ENCODE measurements at regions not wholly inside any gene's neighbourhood (a gene's known extent, or its start where the extent isn't known, plus 50 kb on each side); places are given as distances from the start of the nearest gene placed in this dataset.

DNA sequence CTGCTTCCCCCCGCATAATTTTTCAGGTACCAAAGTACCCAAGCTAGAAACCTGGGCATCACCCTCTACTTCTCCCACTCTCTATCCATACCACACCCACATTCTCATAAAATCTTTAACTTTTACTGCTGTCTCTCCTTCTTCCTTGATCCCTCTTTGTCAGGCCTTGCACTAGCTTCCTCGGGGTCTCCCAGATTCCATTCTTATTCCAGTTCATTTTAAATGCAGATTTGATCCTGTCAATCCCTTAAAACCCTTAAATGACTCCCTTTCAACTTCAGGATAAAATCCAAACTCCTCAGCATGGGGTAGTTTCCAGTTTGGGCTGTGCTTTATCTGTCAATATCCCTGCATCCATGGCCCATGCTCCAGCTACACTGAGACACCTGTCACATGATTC, 343.5 kb downstream of the PBX1 start:
- TF ChIP-seq, protein P1, sequence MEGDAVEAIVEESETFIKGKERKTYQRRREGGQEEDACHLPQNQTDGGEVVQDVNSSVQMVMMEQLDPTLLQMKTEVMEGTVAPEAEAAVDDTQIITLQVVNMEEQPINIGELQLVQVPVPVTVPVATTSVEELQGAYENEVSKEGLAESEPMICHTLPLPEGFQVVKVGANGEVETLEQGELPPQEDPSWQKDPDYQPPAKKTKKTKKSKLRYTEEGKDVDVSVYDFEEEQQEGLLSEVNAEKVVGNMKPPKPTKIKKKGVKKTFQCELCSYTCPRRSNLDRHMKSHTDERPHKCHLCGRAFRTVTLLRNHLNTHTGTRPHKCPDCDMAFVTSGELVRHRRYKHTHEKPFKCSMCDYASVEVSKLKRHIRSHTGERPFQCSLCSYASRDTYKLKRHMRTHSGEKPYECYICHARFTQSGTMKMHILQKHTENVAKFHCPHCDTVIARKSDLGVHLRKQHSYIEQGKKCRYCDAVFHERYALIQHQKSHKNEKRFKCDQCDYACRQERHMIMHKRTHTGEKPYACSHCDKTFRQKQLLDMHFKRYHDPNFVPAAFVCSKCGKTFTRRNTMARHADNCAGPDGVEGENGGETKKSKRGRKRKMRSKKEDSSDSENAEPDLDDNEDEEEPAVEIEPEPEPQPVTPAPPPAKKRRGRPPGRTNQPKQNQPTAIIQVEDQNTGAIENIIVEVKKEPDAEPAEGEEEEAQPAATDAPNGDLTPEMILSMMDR (IDR thresholded peaks at IDR 0.05; ENCODE audit: poor library complexity, severe bottlenecking), result no peak
- no peak for TF ChIP-seq EZH2 (IDR thresholded peaks at IDR 0.05; ENCODE audit: borderline replicate concordance, insufficient read depth, low read length, poor library complexity, severe bottlenecking)
- TF ChIP-seq RAD21 (conservative IDR thresholded peaks at IDR 0.05), result no peak
- no peak for TF ChIP-seq POLR2AphosphoS5 (IDR thresholded peaks at IDR 0.05)
- no peak for TF ChIP-seq EP300 (conservative IDR thresholded peaks at IDR 0.05; ENCODE audit: poor library complexity, severe bottlenecking)
- TF ChIP-seq, protein P2, sequence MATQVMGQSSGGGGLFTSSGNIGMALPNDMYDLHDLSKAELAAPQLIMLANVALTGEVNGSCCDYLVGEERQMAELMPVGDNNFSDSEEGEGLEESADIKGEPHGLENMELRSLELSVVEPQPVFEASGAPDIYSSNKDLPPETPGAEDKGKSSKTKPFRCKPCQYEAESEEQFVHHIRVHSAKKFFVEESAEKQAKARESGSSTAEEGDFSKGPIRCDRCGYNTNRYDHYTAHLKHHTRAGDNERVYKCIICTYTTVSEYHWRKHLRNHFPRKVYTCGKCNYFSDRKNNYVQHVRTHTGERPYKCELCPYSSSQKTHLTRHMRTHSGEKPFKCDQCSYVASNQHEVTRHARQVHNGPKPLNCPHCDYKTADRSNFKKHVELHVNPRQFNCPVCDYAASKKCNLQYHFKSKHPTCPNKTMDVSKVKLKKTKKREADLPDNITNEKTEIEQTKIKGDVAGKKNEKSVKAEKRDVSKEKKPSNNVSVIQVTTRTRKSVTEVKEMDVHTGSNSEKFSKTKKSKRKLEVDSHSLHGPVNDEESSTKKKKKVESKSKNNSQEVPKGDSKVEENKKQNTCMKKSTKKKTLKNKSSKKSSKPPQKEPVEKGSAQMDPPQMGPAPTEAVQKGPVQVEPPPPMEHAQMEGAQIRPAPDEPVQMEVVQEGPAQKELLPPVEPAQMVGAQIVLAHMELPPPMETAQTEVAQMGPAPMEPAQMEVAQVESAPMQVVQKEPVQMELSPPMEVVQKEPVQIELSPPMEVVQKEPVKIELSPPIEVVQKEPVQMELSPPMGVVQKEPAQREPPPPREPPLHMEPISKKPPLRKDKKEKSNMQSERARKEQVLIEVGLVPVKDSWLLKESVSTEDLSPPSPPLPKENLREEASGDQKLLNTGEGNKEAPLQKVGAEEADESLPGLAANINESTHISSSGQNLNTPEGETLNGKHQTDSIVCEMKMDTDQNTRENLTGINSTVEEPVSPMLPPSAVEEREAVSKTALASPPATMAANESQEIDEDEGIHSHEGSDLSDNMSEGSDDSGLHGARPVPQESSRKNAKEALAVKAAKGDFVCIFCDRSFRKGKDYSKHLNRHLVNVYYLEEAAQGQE (IDR thresholded peaks at IDR 0.05; ENCODE audit: borderline replicate concordance), result no peak
- no peak for TF ChIP-seq TAF1 (IDR thresholded peaks at IDR 0.05; ENCODE audit: low read depth)
- no peak for TF ChIP-seq MXI1 (conservative IDR thresholded peaks at IDR 0.05; ENCODE audit: poor library complexity, severe bottlenecking)
